ENCODE measurements at regions not wholly inside any gene's neighbourhood (a gene's known extent, or its start where the extent isn't known, plus 50 kb on each side); places are given as distances from the start of the nearest gene placed in this dataset.

DNA sequence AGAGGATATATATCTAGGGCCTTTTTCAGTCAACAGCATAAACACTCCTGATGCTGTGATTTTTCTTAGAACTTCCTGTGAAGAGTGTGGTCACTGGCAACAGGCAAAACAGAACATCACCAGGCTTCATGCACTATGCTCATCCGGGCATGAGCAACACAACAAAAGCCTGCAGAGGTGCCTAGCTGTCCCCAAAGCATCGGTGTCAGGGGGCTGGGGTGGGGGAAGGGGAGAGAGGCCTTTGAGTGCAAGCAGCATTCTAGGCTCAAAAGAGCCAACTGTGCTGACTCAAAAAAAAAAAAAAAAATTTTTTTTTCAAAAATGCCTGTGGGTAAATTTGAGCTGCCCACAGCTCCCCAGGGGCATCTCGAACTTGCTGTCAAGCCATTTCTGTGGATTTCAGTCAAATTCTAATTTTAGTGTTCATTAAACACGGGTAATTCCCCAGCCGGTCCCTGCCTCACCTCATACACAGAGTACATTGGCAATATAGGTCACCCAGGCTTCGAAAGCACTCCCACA is 194.6 kb upstream of the DYNLRB2 start:
- Mint-ChIP-seq H3K9me3 (no peaks in the 10 kb centered on the region), H3K27ac (no peak overlapping the region), H3K36me3 (ENCODE audit: low read depth) (no peaks in the 10 kb centered on the region), H3K4me3 (no peak overlapping the region), H3K4me1 (no peaks in the 10 kb centered on the region), H3K27me3 (ENCODE audit: insufficient read depth) (peaks cover 4% of the 10 kb centered on the region)
- Histone ChIP-seq H3K36me3 (ENCODE audit: control insufficient read depth, insufficient read depth, low read length) (no peaks in the 10 kb centered on the region), H3K9me3 (ENCODE audit: control insufficient read depth, low read length) (peaks cover 5% of the 10 kb centered on the region), H3K4me3 (ENCODE audit: low read length) (no peak overlapping the region), H3K27ac (ENCODE audit: low read depth, low read length) (peak overlapping the region; percentile 26), H3K27me3 (ENCODE audit: control insufficient read depth, insufficient read depth, low read length, poor library complexity, severe bottlenecking) (no peaks in the 10 kb centered on the region), H3K9ac (ENCODE audit: extremely low read depth, low read length, poor library complexity, severe bottlenecking) (no peak overlapping the region), H3K4me1 (ENCODE audit: control insufficient read depth, insufficient read depth, low read length) (no peaks in the 10 kb centered on the region)
- no peak for DNase-seq
- WGBS, 2 experiments (ENCODE audit: insufficient coverage in 1 of 2, insufficient read length in 1 of 2): 74 to 83% methylated on average over 5 to 6 of the region's 6 CpGs
- TF ChIP-seq, protein P1, sequence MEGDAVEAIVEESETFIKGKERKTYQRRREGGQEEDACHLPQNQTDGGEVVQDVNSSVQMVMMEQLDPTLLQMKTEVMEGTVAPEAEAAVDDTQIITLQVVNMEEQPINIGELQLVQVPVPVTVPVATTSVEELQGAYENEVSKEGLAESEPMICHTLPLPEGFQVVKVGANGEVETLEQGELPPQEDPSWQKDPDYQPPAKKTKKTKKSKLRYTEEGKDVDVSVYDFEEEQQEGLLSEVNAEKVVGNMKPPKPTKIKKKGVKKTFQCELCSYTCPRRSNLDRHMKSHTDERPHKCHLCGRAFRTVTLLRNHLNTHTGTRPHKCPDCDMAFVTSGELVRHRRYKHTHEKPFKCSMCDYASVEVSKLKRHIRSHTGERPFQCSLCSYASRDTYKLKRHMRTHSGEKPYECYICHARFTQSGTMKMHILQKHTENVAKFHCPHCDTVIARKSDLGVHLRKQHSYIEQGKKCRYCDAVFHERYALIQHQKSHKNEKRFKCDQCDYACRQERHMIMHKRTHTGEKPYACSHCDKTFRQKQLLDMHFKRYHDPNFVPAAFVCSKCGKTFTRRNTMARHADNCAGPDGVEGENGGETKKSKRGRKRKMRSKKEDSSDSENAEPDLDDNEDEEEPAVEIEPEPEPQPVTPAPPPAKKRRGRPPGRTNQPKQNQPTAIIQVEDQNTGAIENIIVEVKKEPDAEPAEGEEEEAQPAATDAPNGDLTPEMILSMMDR (conservative IDR thresholded peaks at IDR 0.05): no peak

DNA sequence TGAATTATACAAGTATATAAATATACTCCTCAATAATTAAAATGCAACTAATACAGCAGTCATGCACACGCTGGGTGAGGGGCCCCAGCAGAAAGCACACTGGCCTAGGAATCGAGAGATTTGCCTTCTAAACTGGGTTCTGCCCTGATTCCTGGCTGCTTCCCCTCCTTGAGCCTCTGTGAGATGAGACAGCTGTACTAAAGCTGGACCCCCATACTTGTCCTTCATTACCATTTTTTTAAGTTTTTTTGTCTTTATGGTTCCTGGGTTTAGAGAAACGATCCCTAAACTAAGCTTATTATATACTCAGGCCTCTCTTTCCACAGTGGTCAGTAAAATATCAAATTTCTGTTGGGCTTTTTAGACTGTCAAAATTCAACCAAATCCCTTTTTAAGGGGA is 195.1 kb upstream of the DYNLRB2 start:
- peak overlapping the region; percentile 26 for H3K27ac ChIP-seq (ENCODE audit: low read depth, low read length)
- no peak for DNase-seq
- H3K27ac Mint-ChIP-seq: no peak overlapping the region
- H3K27me3 ChIP-seq (ENCODE audit: control insufficient read depth, insufficient read depth, low read length, poor library complexity, severe bottlenecking): no peaks in the 10 kb centered on the region
- peaks cover 6% of the 10 kb centered on the region for H3K27me3 Mint-ChIP-seq (ENCODE audit: insufficient read depth)
- peaks cover 5% of the 10 kb centered on the region for H3K9me3 ChIP-seq (ENCODE audit: control insufficient read depth, low read length)
- no peak overlapping the region for H3K4me3 ChIP-seq (ENCODE audit: low read length)
- no peaks in the 10 kb centered on the region for H3K9me3 Mint-ChIP-seq
- H3K36me3 Mint-ChIP-seq (ENCODE audit: low read depth): no peaks in the 10 kb centered on the region
- TF ChIP-seq, protein P1 (conservative IDR thresholded peaks at IDR 0.05): no peak
- no peaks in the 10 kb centered on the region for H3K4me1 ChIP-seq (ENCODE audit: control insufficient read depth, insufficient read depth, low read length)
- WGBS, 2 experiments (ENCODE audit: insufficient coverage in 1 of 2, insufficient read length in 1 of 2): 88 to 94% methylated on average over 2 to 3 of the region's 3 CpGs
- no peaks in the 10 kb centered on the region for H3K36me3 ChIP-seq (ENCODE audit: control insufficient read depth, insufficient read depth, low read length)
- H3K4me3 Mint-ChIP-seq: no peak overlapping the region
- H3K9ac ChIP-seq (ENCODE audit: extremely low read depth, low read length, poor library complexity, severe bottlenecking): no peak overlapping the region
- H3K4me1 Mint-ChIP-seq: no peaks in the 10 kb centered on the region

DNA sequence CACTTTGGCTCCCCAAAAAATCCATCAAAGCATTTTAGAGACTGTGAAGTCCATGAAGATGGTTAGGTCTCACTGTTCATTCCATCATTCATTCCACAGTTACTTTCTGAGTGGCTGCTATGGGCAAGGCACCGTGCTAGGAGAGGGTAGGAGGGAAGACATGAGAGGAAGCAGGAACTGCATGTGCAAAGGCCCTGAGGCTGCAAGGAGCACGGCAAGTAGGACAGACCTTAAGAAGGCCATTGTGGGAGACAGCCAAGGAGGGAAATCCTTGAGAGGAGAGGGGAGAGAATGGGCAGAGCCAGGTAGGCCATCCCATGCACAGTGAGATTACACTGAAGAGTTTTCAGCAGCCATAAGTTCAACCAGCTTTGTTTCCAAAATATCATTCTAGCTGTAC is 196.2 kb upstream of the DYNLRB2 start:
- TF ChIP-seq, protein P1 (conservative IDR thresholded peaks at IDR 0.05): no peak
- H3K4me1 Mint-ChIP-seq: no peaks in the 10 kb centered on the region
- Histone ChIP-seq H3K36me3 (ENCODE audit: control insufficient read depth, insufficient read depth, low read length) (no peaks in the 10 kb centered on the region), H3K4me1 (ENCODE audit: control insufficient read depth, insufficient read depth, low read length) (no peaks in the 10 kb centered on the region), H3K27ac (ENCODE audit: low read depth, low read length) (no peak overlapping the region), H3K9ac (ENCODE audit: extremely low read depth, low read length, poor library complexity, severe bottlenecking) (no peak overlapping the region), H3K4me3 (ENCODE audit: low read length) (no peak overlapping the region), H3K27me3 (ENCODE audit: control insufficient read depth, insufficient read depth, low read length, poor library complexity, severe bottlenecking) (no peaks in the 10 kb centered on the region), H3K9me3 (ENCODE audit: control insufficient read depth, low read length) (peaks cover 5% of the 10 kb centered on the region)
- DNase-seq: no peak
- H3K4me3 Mint-ChIP-seq: no peak overlapping the region
- WGBS, 2 experiments (ENCODE audit: insufficient coverage in 1 of 2, insufficient read length in 1 of 2): 84% methylated on average over 2 of the region's 2 CpGs; no CpG with 5 or more reads in 1 of the 2 experiments
- peaks cover 16% of the 10 kb centered on the region for H3K27me3 Mint-ChIP-seq (ENCODE audit: insufficient read depth)
- no peak overlapping the region for H3K27ac Mint-ChIP-seq
- H3K36me3 Mint-ChIP-seq (ENCODE audit: low read depth): no peaks in the 10 kb centered on the region
- H3K9me3 Mint-ChIP-seq: no peaks in the 10 kb centered on the region
